ENCODE measurements at regions not wholly inside any gene's neighbourhood (a gene's known extent, or its start where the extent isn't known, plus 50 kb on each side); places are given as distances from the start of the nearest gene placed in this dataset.

DNA sequence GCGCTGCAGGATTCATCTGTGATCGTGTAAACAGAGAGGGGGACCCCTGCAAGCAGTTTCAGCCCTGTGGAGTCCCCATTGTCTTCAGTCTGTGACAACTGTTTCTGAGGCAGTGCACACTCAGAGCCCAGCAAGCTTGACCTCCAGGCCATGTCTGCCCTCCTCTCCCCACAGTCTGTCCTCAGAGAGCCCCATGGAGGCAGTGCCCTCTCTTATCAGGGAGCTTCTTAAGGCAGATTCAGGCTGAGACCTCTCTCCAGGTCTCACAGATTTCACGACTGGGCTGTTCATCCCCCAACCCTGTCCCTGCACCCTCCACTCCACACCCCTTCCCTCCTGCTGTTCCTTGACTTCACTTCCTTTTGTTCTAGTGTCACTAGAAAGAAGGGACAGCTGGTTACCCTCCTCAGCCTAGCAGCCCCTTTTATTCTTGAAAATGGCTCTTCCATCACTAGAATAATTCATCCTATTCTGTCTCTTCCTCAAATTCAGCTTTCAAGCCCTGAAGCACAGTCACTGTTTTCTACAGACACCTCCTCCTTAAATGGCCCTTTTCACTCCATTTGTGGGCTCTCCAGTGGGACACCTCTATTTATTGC lies 218.4 kb downstream of the MED10 start:
- DNase-seq: no peak

DNA sequence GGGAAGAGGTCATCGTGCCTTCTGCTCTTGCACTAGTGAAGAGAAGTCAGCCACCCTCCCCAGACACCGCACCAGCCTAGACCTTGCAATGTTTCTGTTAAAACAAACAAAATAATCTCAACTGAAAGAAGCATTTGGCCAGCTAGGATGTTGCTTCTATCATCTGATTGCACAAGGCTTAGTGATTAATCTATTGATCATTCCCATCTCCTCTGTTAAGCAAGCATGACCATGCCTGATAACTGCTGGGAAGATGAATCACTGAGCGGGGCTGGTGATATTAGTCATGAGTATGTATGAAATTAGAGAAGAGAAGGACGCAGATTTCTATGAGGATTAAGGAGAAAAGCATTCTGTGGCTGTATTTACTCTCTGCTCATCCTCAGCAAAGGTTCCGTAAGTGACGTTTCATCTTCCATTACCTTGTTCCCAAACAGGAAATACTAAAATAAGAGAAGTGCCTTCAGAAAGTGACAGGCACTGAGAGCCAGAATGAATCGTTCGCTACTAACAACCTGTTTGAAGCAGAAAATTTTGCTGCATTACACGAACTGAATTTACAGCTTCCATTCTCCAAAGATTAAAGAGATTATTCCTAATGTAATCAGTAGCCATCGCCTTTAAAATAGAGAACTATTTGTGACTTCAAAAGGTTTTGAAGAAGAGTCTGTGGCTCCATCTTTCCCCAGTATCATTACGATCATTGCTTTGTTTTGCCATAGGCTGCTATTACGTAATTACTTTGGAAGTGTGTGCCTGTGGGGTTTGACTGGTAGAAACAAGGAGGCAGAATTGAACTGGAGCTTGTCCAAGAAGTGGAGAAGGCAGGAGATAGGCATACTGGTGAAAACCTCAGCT lies 219.1 kb downstream of the MED10 start:
- no peak for DNase-seq

DNA sequence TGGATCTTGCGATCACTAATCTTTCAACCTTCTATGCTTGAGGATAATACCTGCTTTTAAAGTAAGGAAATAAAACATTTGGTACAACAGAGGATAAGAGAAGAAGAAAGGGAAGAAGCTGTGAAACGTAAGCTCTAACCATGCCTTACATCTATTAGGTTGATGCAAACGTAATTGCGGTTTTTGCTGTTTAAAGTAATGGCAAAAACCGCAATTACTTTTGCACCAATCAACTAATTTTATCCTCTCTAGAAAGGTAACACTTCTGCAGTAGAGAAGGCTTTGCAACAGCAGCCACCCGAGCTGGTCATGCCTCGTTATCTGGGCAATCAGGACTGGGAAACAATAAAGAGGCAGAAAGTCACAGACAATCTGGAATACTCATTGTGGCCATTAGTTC lies 224.1 kb downstream of the MED10 start:
- no peak for DNase-seq

DNA sequence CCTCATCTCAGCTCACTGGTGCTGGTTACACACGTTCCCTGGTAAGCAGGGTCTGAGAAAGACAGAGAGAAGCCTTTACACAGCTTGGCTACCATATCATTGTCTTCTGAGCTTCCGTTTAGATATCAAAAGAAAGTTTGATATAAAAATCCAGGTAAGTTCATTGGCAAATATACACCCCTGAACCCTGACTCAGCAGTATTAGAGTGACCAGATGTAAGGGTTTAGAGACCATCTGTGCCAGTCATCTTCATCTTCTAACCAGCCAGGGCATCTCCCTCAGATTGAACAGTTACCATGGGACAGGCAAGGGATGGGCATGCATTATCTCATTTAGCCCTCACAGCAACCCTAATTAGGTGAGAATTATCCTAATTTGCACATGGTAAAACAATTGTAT lies 232.1 kb downstream of the MED10 start:
- no peak for DNase-seq

DNA sequence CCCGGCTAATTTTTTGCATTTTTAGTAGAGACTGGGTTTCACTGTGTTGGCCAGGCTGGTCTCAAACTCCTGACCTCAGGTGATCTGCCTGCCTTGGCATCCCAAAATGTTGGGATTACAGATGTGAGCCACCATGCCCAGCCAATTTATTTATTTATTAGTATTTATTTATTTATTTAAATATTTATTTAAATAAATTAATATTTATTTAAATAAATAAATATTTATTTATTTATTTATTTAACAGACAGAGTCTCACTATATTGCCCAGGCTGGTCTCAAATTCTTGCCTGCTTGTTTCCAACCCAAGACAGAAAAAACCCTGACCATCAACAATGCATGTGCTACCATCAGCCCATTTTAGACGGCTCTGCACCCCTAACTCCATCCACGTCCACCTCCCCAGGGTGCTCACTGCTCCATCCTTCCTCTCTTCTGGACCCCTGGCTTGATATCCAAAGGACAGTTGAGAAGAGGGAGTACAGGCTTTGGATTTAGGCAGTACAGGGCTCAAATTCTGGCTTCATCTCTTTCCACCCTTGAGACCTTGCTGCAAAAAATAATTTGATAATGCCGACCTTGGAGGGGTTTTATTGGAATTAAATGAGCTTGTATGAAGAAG lies 232.6 kb downstream of the MED10 start:
- DNase-seq: no peak

DNA sequence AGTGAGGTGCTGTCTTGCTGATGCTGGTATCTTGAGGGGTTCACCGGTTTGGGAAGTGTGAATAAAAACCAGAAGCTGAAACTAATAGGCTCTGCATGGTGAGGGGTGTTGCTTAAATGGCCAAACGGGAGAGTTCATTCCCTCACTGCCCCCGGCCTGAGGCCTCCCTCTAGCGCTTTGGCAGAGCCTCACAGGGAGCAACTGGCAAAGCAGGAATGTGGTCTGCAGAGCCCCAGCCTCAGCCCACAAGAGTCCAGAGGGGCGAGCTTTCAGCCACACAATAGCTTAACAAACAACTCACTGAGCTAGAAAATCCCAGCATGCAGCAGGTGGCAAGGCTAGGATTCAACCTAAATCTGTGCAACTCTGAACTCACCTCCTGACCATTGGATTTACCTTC lies 234.8 kb downstream of the MED10 start:
- no peak for DNase-seq

DNA sequence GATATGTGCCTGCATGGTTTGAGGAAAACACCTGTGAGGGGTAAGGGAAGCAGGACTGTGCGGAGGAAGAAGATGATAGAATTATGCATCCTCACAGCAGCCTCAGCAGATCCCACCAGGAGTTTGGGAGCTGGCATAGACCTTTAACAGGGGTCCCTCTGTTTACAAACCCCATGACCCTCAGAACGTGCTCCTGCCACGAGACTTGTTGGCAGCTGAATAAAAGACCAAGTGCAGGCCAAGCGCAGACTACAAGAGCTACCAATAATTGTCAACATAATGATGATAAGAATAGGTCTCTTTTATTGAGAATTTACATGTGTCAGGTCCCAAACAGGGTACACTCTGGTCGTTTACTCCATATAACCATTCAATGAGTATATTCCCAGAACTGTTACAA lies 236.0 kb downstream of the MED10 start:
- DNase-seq: no peak

DNA sequence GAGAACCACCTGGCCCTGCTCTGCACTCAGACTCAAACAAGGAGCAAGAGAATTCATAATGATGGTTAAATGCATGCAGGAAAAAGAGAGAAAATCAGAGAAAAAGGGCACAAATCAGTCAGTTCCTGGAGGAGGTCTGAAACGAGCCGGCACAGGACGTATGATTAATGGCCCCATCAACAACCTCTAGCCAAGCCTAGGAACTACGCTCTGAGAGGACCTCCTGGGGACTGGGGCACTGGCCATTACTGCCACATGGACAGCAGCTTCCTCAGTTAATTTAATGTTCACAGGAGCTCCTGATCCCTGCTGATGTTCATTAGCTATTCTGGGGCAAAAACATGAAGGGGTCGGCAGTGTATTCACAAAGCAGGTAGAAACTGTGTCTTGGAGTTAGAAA lies 238.1 kb downstream of the MED10 start:
- no peak for DNase-seq

DNA sequence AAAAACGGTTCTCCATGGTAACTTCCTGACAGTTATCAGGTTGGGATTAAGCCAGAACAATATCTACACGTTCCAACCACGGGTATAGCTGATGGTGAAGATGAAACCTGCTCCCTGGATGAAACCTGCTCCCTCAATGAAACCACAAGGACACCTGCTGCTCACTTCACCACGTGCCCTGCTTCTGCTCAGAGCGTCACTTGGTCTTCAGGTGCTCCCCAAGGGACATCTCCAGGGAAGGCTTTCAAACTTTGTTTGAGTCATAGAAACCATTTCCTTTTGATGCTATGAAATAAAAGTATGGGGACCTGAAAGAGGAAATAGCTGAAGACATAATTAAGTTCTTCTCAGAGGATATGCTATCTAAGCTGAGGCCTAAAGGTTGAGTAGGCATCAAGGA lies 242.4 kb downstream of the MED10 start:
- DNase-seq: no peak

DNA sequence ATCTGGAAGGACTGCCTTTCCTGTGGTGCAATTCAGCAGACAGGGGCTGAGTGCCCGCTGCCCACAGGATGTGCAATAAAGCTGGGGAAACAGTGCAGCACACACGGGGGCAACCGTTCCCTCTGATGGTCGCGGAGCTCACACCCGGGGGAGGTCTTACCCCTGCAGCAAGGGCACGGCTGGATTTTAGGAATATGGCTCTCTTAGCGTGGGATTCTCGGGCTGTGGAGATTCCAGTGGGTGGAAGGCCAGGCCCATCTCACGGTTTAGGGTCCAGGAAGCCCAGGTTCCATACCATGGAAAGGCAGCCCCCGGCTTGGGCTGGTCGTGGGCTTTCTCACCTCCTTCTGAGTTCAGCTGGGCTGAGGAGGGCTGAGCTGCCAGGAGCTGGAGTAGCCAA lies 244.1 kb downstream of the MED10 start:
- no peak for DNase-seq

DNA sequence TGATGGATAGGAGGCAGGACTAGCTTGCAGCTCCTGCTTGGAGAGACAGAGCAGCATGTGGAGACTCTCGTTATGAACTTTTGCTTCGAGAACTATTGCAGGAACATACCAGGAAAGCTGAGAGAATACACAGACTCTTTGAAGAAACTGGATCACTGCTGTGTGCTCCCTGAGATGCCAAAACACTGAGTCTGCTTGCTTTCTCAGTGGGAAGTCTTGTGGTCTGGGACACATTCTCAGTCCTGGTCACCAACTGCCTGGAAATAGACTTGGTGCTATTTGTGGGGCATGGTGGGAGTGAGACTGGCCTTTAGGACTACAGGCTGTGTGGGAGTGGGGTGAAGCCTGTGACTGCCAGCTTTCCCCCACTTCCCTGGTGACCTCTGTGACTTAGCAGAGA lies 252.6 kb downstream of the MED10 start:
- DNase-seq: no peak

DNA sequence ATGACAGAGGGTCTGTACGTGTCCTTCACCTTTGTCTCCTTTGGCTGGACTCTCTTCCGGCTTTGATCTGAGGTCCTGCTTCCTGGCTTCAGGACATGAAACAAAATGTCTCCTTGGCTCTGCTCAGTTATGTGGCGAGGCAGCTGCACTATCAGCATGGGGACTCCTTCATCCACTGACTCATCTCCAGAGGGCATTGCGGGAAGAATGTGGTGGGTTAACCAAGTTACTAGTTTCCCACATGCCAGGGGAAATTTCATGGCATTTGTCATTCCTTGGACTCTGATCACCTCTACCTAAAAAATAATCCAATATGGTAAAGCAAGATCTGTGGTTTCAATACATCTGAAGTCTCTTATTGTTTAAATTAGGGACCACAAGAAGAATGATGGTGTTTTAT lies 259.7 kb downstream of the MED10 start:
- no peak for DNase-seq

DNA sequence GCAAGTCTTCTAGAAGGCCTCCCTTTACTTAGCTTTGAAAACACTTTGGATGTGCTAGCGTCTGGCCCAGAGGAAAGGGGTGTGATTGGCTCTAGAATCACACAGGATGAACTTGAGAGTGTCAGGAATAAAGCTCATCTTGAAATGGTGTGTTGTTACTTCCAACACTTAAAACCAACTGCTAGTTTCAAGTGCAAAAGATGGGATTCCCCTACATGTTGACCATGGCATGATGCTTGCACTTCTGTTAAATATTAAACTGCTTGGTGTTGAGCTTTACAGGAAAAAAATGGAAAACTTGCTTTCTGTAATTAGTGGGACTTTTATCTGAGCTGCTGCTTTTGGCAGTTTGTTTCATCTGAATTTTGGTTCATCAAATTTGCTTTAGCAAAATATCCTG lies 261.1 kb downstream of the MED10 start:
- no peak for DNase-seq

DNA sequence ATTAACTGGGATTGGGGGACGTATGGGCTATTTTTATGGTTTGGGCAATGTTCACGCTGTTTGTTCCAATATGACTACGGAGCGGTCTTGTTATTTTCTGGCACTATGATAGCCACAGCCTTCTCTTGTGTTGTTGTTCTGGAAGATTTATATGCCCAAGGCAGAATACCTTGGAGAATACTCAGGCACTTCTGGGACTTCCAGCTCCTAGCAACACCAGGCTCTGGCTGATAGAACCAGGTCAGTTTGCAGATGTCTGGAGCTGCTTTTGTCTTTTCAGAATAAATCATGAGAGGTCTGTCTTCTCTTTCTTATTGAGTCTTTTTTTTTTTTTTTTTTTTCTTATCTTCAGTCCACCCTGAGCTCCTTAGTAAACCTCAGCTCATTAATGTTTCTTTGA lies 262.5 kb downstream of the MED10 start:
- no peak for DNase-seq

DNA sequence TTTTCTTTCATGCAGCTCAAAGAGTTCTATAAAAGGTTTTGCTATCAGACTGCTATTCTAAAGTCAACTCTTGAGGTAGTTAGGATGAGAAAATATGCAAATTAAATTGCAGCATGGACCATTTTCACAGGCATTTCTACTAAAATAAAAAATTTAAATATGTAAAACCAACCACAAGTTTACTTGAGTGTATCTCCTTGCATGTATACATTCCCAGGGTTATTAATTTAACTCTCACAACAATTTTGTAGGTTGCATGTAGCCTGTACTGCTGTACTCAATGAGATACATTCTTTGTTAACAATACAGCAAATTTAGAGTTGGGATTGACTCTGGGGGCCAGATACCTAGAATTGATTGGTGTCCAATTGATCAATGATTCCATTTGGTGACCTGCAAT lies 265.8 kb downstream of the MED10 start:
- DNase-seq: no peak

DNA sequence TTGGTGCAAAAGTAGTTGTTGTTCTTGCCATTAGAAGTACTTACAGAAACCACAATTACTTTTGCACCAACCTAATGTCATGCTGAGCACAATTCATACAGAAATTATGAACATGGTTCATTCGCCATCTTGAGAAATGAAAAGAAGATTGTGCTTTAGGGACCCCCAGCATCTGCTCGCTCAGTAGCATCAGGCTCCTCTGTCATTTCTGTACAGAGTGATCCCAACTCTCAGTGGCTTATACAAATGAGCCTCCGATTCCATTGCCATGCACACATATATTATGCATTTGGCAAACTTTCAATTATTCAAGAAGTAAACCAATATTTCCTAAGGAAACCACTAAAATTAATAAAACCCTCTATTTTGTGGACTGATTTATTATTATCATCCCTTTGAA lies 266.2 kb downstream of the MED10 start:
- DNase-seq: no peak

DNA sequence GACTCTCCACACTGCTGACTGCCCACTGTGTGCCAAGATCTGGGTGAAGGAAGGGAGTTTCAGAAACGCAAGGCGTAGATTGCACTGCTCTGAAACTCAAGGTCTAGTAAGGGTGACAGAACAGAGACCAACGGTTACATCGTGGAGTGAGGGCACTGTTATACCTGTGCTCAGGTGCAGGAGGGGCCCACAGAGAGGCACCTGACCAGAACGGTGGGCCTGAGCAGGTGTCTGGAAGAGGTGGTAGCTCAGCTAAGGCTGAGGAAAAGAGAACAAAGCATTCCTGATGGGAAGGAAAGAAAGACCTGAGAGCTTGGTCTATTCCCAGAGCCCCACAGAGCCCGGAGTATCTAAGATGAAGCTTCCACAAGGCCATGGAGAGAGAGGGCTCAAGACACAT lies 267.2 kb downstream of the MED10 start:
- DNase-seq: no peak

DNA sequence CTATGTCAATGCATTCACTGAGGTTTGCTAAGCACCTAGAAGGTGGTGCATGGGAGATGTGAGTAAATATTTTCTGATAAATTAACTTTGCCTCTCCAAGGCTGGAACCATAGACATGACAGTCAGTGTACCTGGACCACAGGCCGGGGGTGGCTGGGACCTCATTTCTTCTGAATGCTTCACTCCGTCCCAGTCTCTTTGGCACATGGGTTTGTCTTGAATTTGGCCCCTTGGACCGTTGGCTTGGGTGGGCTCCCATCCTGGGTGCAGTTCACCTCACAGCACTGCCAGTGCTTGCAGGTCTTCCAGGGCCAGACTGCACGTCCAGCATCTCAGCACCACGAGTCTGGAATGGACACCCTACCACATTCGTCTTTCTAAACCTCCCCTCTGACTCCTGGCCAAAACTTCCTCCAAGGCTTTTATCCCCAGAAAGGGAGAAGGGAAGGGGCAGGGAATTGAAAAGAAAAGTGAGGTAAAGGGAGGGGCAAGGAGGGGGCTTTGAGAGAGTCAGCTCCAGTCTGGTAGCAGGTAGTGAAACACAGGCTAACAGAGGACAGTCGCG lies 267.8 kb downstream of the MED10 start:
- no peak for DNase-seq

DNA sequence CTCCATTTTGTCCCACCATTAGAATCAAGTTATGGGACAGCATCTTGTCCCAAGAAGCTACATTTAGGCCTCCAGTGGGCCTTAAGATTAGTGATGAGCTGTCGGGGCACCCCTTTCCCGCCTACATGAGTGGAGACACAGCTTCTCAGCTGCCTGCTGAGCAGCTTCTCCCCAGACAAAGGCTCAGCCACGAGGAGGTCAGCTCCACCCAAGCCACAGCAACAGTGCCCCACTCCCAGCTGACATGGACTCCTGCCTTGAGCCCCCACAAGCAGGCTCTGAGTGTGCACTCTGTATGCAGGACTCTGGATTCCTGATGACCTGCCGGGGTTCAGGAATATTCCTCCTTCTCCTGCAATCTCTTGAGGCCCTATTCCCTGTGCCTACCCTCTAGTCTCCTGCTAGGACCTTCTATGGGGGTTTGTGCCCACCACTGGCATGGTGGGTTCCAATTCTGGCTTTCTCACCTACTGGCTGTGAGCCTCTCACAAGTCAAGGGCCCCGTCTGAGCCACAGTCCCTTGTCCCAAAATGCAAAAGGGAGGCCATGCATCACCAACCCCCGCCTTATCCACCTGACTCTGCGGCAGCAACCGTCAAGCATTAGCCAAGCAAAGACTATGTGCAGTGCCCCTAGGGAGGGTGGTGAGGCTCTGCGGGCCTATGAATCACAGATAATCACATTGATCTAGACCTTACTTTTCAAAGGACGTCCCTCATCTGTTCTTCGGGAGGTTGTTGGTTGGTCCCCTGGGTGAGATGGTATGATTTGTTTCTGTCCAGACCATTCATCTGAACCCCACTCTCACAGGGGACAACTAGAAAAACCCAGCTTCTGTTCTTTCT lies 269.1 kb downstream of the MED10 start:
- no peak for DNase-seq

DNA sequence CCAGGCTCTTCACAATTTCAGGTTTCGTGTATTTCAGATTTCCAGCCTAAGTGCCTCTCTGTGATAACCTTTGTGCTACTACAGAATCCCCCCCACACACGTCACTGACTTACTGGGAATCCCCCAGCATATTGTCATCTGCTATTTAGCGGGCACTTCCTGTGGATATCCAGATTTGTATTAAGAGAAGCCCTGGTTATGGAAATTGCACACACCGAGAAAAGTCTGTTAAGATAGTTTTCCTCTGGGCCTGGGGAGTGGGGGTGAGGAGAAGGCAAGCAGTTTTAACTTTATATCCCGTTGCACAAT lies 269.9 kb downstream of the MED10 start:
- DNase-seq: no peak

DNA sequence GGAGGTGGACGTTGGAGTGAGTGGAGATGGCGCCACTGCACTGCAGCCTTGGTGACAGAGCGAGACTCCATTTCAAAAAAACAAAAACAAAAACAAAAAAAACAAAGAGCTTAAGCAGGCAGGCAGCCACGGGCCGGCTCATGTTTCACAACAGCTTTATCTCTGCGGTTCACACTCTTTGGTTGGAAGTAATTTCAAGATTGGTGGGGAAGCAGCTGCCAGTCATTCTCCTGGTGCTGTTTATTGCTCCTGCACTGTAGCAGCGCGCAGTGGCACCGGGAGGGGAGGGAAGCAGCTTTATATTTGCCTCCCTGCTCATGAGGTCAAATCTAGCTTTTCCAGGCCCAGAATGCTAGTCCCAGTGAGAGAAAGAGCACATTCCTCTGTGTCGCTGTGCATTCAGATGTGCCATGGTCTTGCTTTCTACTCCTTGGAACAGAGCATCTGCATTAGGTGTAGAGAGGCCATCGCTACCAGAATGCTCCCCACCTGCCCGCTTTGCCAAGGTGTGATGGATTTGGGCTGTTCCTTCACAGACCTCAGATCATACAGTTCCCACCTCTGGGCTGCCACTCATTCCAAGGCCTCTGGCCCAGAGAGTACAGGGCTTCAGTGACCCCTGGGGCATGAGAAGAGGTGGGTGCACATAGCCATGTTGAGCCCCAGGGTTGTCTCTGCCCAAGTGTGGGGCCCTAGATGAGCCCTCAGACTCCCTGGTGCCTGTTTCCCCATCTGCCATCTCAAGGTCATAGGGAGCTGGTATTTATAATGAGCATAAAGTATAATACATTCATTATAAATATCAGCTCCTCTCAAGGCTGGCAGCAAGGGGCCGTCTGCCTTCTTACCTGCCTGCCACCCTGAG lies 270.4 kb downstream of the MED10 start:
- DNase-seq: no peak

DNA sequence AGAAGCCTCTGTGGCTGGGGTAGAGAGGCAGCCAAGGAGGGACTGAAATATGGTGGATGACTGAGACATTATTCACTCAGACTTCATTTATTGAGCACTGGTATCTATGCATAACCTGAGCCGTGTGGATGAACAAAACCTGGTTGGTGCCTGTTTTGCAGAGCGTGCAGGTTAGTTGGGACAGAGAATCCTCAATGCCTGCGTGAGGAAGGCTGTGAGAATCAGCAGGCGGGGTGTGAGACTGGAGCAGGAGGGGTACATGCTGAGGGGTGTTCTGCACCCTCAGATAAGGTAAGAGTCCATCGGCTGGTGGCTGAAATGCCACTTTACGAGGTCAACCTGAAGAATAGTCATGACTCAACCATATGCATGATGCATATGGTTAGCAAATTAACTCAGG lies 271.6 kb downstream of the MED10 start:
- DNase-seq: no peak
